DOHH2 (cell line): ENCODE measurements at regions not wholly inside any gene's neighbourhood (a gene's known extent, or its start where the extent isn't known, plus 50 kb on each side); places are given as distances from the start of the nearest gene placed in this dataset.

Source experiments
- CTCF ChIP-seq: fragments of 200-600 bp; sonication (generic); IDR thresholded peaks from one replicate; pipeline ENCODE4 v1.5.1; 2014; ENCODE audit warnings: antibody characterized with exemption, mild to moderate bottlenecking, low read depth, low read length; ENCODE audit not compliant: poor library complexity, severe bottlenecking
- EZH2phosphoT487 ChIP-seq: fragments of 200-600 bp; sonication (generic); IDR thresholded peaks from 2 replicates; pipeline ENCODE4 v1.6.1; 2017; ENCODE audit warnings: borderline replicate concordance, mild to moderate bottlenecking, antibody characterized with exemption, low read length, moderate library complexity, mixed read lengths

- TF ChIP-seq CTCF (no peak), EZH2phosphoT487 (no peak)
Observed at GRCh38 chr20:52859156-52859876, 112.8 kb upstream of the TSHZ2 start.
